T-cell (primary cell): ENCODE measurements at regions not wholly inside any gene's neighbourhood (a gene's known extent, or its start where the extent isn't known, plus 50 kb on each side); places are given as distances from the start of the nearest gene placed in this dataset.
"Not testable (repeated sequence)": the region's sequence is repeated elsewhere in the genome, so short reads cannot be mapped to it uniquely, and the experiment has no call there.

Experiments used
- ATAC-seq, 4 experiments: fragments of 200-7000 bp in 3 of 4; fragments of 150-1000 bp in 1 of 4; cut with Tn5 transposase; replicated peaks in 1 of 4; 1 replicate in 3 of 4; 2 replicates in 1 of 4; pipeline ENCODE4 v1.10.0; 2021; ENCODE audit warnings: moderate library complexity in 3 of 4, mild to moderate bottlenecking in 2 of 4, moderate number of reproducible peaks in 1 of 4
- CTCF ChIA-PET, 2 donors: fragments of 300-600 bp; sonication (Branson Sonifier 250); formaldehyde crosslinking; loops; one replicate each; lab custom pipeline; 2022; ENCODE audit warnings: antibody characterized with exemption in 2 of 2; lab: Charles Lee
- POLR2A ChIA-PET, 2 donors: fragments of 300-600 bp; sonication (Branson Sonifier 250); formaldehyde crosslinking; loops; one replicate each; lab custom pipeline; 2022; ENCODE audit warnings: antibody characterized with exemption in 2 of 2; lab: Charles Lee
- DNase-seq, 35 experiments: peaks; one replicate each; pipeline versions ENCODE4 v3.0.0 to v3.0.0-alpha.2; 2013 to 2023
- H3K27ac ChIP-seq: one replicate; pipeline ENCODE4 v1.5.1; 2013; ENCODE audit warnings: low read length
- H3K27me3 ChIP-seq, 2 experiments: replicated peaks in 1 of 2; 1 replicate in 1 of 2; 2 replicates in 1 of 2; pipeline versions ENCODE4 v1.6.1 to v1.7.0; 2013; ENCODE audit warnings: low read length in 1 of 2, mixed read lengths in 1 of 2; ENCODE audit not compliant: control insufficient read depth in 2 of 2, insufficient read depth in 2 of 2; ENCODE audit errors: extremely low read depth in 1 of 2
- H3K36me3 ChIP-seq, 2 donors: 1 replicate in 1 of 2; 2 replicates in 1 of 2; pipeline versions ENCODE4 v1.6.1 to v1.7.0; 2013; ENCODE audit warnings: low read length in 1 of 2; ENCODE audit not compliant: control insufficient read depth in 2 of 2, insufficient read depth in 1 of 2; ENCODE audit errors: extremely low read depth in 1 of 2
- H3K4me1 ChIP-seq, 2 experiments: 1 replicate in 1 of 2; 2 replicates in 1 of 2; pipeline versions ENCODE4 v1.6.1 to v1.7.0; 2013; ENCODE audit warnings: low read length in 2 of 2, mixed read lengths in 1 of 2; ENCODE audit not compliant: insufficient read depth in 2 of 2, control insufficient read depth in 1 of 2; ENCODE audit errors: extremely low read depth in 1 of 2
- H3K4me3 ChIP-seq, 2 donors: 1 replicate in 1 of 2; 2 replicates in 1 of 2; pipeline versions ENCODE4 v1.5.1 to v1.7.0; 2013; ENCODE audit warnings: mild to moderate bottlenecking in 2 of 2, low read length in 1 of 2, moderate library complexity in 1 of 2; ENCODE audit not compliant: control insufficient read depth in 1 of 2; ENCODE audit errors: extremely low read depth in 1 of 2
- H3K9me3 ChIP-seq: 2 replicates; pipeline ENCODE4 v1.7.0; 2013
- H3K27ac Mint-ChIP-seq, 2 donors: one replicate each; pipeline ENCODE4 v1.8.0; 2020 to 2021; ENCODE audit warnings: mild to moderate bottlenecking in 2 of 2, mixed read lengths in 2 of 2
- H3K27me3 Mint-ChIP-seq, 2 donors: one replicate each; pipeline ENCODE4 v1.8.0; 2021 to 2022; ENCODE audit warnings: mixed read lengths in 2 of 2
- H3K36me3 Mint-ChIP-seq: one replicate; pipeline ENCODE4 v1.8.0; 2021; ENCODE audit warnings: mixed read lengths
- H3K4me1 Mint-ChIP-seq, 3 donors: one replicate each; pipeline ENCODE4 v1.8.0; 2020 to 2022; ENCODE audit warnings: mixed read lengths in 3 of 3, mild to moderate bottlenecking in 1 of 3
- H3K4me3 Mint-ChIP-seq, 3 donors: one replicate each; pipeline ENCODE4 v1.8.0; 2020 to 2022; ENCODE audit warnings: mild to moderate bottlenecking in 3 of 3, mixed read lengths in 3 of 3, moderate library complexity in 3 of 3
- H3K9me3 Mint-ChIP-seq, 3 donors: one replicate each; pipeline ENCODE4 v1.8.0; 2020 to 2022; ENCODE audit warnings: mixed read lengths in 3 of 3
- WGBS: methylation state at CpG from one replicate; pipeline ENCODE4 v1.1.5; 2013; ENCODE audit warnings: missing lambda C conversion rate; ENCODE audit not compliant: insufficient coverage; 5-methylcytosine and 5-hydroxymethylcytosine counted together

DNA sequence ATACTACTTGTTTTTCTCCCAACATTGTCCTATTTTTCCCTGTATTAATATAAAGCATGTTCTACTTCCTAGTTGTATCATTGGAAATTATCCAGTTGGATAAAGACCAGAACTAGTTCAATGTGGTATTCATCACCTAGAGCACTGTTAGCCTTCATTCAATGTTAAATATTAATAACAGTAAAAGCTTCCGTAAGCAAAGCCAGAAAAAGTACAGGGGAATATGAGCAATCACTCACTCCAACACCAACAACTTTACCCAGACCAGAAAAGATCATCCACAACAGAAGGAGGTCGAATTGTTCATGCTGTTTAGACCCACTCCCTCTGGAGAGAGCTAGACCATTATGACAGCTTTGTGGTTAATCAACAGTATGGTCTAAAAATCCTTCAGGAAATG lies 728.4 kb downstream of the MAT2B start:
- no peaks in the 10 kb centered on the region for H3K9me3 ChIP-seq
- CTCF ChIA-PET, result no interaction called here
- no peak overlapping the region for H3K4me3 ChIP-seq
- H3K36me3 ChIP-seq, result no peaks in the 10 kb centered on the region
- Mint-ChIP-seq H3K4me3 (no peak overlapping the region), H3K9me3 (peaks cover 3 to 5% (median 3%) of the 10 kb centered on the region in 3 donors), H3K4me1 (no peaks in the 10 kb centered on the region), H3K36me3 (no peaks in the 10 kb centered on the region), H3K27ac (no peak overlapping the region), H3K27me3 (no peaks in the 10 kb centered on the region)
- ATAC-seq, result no peak
- WGBS, result no CpG with 5 or more reads among the region's 2 CpGs
- DNase-seq, result no peak
- no peak overlapping the region for H3K27ac ChIP-seq
- H3K4me1 ChIP-seq, result no peaks in the 10 kb centered on the region
- POLR2A ChIA-PET, result no interaction called here
- no peaks in the 10 kb centered on the region for H3K27me3 ChIP-seq

DNA sequence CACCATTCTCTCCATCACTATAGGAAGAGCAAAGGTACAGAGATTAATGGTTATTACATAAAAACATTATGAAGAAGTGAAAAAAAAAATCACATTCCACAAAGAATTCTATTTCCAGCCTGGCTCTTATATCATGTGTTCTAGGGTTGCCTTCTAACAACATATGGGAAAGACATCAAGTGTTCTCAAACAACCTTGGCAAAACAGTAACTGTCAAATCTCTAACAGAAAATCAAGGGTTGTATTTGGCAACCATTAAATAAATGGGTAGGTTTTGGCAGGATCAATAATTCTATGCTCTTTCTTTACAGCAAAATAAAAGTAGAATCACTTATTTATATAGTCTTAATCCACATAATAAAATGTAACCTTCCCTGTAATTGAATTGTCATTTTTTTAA lies 728.9 kb downstream of the MAT2B start:
- DNase-seq (no peak), ATAC-seq (no peak)
- H3K4me3 Mint-ChIP-seq, result no peak overlapping the region
- H3K27ac Mint-ChIP-seq, result no peak overlapping the region
- no peaks in the 10 kb centered on the region for H3K4me1 ChIP-seq
- CTCF ChIA-PET, result no interaction called here
- POLR2A ChIA-PET, result no interaction called here
- no peak overlapping the region for H3K4me3 ChIP-seq
- no peaks in the 10 kb centered on the region for H3K27me3 Mint-ChIP-seq
- no peaks in the 10 kb centered on the region for H3K36me3 ChIP-seq
- no peak overlapping the region for H3K27ac ChIP-seq
- no peaks in the 10 kb centered on the region for H3K27me3 ChIP-seq
- H3K9me3 Mint-ChIP-seq, result peaks cover 3 to 5% (median 3%) of the 10 kb centered on the region in 3 donors
- H3K9me3 ChIP-seq, result no peaks in the 10 kb centered on the region
- no peaks in the 10 kb centered on the region for H3K4me1 Mint-ChIP-seq
- no peaks in the 10 kb centered on the region for H3K36me3 Mint-ChIP-seq

DNA sequence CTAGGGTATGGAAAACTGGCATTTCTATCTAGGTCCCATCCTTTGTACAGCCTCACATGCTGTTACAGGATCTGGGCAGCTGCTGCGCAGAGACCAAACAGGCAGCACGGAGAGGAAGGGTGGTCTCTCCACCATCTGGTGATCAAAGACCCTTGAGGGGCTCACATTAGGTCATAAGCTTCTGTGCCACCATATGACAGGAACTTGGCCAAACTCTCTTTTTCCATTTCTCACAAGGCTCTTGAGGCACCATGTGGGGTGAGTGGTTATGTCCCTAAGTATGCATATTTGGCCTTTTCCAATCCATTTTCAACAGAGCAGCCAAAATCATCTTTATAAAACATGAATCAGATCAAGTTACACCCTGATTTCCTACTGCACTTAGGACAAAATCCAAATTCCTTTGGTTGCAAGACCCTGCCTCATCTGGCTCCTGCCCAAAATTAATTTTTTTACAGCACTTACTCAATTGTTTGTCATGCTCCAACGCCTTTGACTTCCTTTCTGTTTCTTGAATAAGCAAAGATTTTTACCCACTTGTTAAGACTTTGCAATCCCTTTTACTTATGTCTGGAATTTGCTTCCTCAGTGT lies 730.0 kb downstream of the MAT2B start:
- no peak for DNase-seq
- Mint-ChIP-seq H3K4me1 (no peaks in the 10 kb centered on the region), H3K36me3 (no peaks in the 10 kb centered on the region), H3K9me3 (peaks cover 3 to 5% (median 3%) of the 10 kb centered on the region in 3 donors), H3K4me3 (no peak overlapping the region), H3K27me3 (no peaks in the 10 kb centered on the region), H3K27ac (no peak overlapping the region)
- ATAC-seq, result no peak
- 10% methylated on average over 1 of the region's 3 CpGs for whole genome bisulfite sequencing
- ChIA-PET CTCF (no interaction called here), POLR2A (no interaction called here)
- Histone ChIP-seq H3K36me3 (no peaks in the 10 kb centered on the region), H3K4me3 (no peak overlapping the region), H3K9me3 (no peaks in the 10 kb centered on the region), H3K4me1 (no peaks in the 10 kb centered on the region), H3K27ac (no peak overlapping the region), H3K27me3 (no peaks in the 10 kb centered on the region)

DNA sequence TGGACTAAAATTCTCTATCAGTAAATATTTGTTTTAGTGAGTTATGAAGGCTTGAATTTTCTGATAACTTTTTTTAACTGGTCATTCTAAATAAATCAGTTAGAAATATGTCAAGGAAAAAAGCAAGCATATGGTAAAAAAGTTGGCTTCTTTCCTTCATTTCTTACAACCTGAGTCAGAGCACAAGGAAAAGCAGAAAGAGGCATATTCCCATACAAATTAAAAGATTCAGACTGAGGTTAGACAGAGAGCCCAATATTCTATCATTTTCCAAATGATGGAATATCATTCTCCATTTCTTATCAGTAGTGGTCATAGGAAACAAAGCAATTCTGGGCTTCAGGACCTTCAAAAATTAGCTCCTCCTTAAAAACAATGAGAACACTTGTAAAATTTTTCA lies 732.1 kb downstream of the MAT2B start:
- H3K36me3 Mint-ChIP-seq, result no peaks in the 10 kb centered on the region
- no peak overlapping the region for H3K27ac Mint-ChIP-seq
- H3K4me1 Mint-ChIP-seq, result no peaks in the 10 kb centered on the region
- Histone ChIP-seq H3K27me3 (no peaks in the 10 kb centered on the region), H3K4me1 (no peaks in the 10 kb centered on the region), H3K4me3 (no peak overlapping the region), H3K27ac (no peak overlapping the region), H3K36me3 (no peaks in the 10 kb centered on the region), H3K9me3 (no peaks in the 10 kb centered on the region)
- ATAC-seq (no peak), DNase-seq (no peak)
- no peaks in the 10 kb centered on the region for H3K27me3 Mint-ChIP-seq
- POLR2A ChIA-PET, result no interaction called here
- H3K9me3 Mint-ChIP-seq, result peaks cover 0 to 4% (median 0%) of the 10 kb centered on the region in 3 donors
- H3K4me3 Mint-ChIP-seq, result no peak overlapping the region
- CTCF ChIA-PET, result no interaction called here

DNA sequence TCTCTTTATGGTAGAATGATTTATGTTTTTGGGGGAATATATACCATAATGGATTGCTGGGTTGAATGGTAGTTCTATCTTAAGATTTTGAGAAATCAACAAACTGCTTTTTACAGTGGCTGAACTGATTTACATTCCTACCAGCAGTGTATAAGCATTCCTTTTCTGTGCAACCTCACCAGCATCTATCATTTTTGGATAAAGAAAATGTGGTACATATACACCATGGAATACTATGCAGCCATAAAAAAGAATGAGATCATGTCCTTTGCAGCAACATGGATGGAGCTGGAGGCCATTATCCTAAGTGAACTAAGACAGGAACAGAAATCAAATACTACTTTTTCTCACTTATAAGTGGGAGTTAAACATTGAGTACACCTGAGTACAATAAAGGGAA lies 746.4 kb downstream of the MAT2B start:
- H3K4me1 ChIP-seq, H3K4me3 Mint-ChIP-seq, H3K36me3 ChIP-seq, DNase-seq, ATAC-seq, H3K27ac ChIP-seq, H3K27ac Mint-ChIP-seq, H3K4me3 ChIP-seq, POLR2A ChIA-PET, H3K9me3 ChIP-seq, CTCF ChIA-PET, H3K36me3 Mint-ChIP-seq, H3K27me3 Mint-ChIP-seq, H3K4me1 Mint-ChIP-seq, H3K27me3 ChIP-seq: not testable (repeated sequence)
- H3K9me3 Mint-ChIP-seq, result peaks cover 0 to 14% (median 3%) of the 10 kb centered on the region in 3 donors

DNA sequence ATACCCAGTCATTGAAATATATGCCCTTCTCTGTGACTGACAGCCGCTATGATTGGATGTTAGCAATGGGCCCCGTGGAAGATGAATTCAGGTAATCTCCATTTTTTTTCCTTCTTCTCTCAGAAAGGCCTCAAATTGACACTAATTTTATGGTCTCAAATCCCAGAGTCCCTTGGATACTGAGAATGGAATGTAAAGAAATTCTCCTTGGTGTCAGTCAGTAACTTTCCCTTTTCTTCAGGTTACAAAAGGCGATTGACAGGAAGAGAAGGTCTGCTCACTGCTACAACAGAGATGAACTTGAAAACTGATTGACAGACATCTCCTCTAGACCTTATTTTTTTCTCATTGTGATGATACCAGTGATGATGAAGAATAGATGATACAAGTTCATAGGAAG lies 748.3 kb downstream of the MAT2B start:
- no peaks in the 10 kb centered on the region for H3K36me3 Mint-ChIP-seq
- H3K27ac Mint-ChIP-seq, result no peak overlapping the region
- H3K27me3 Mint-ChIP-seq, result no peaks in the 10 kb centered on the region
- ChIA-PET POLR2A (no interaction called here), CTCF (no interaction called here)
- H3K27ac ChIP-seq, result no peak overlapping the region
- DNase-seq (no peak), ATAC-seq (no peak)
- H3K27me3 ChIP-seq, result no peaks in the 10 kb centered on the region
- no CpG with 5 or more reads among the region's 3 CpGs for WGBS
- H3K9me3 ChIP-seq, result no peaks in the 10 kb centered on the region
- H3K36me3 ChIP-seq, result no peaks in the 10 kb centered on the region
- no peak overlapping the region for H3K4me3 ChIP-seq
- no peaks in the 10 kb centered on the region for H3K4me1 ChIP-seq
- H3K4me1 Mint-ChIP-seq, result no peaks in the 10 kb centered on the region
- peaks cover 2 to 14% (median 6%) of the 10 kb centered on the region in 3 donors for H3K9me3 Mint-ChIP-seq
- H3K4me3 Mint-ChIP-seq, result no peak overlapping the region

DNA sequence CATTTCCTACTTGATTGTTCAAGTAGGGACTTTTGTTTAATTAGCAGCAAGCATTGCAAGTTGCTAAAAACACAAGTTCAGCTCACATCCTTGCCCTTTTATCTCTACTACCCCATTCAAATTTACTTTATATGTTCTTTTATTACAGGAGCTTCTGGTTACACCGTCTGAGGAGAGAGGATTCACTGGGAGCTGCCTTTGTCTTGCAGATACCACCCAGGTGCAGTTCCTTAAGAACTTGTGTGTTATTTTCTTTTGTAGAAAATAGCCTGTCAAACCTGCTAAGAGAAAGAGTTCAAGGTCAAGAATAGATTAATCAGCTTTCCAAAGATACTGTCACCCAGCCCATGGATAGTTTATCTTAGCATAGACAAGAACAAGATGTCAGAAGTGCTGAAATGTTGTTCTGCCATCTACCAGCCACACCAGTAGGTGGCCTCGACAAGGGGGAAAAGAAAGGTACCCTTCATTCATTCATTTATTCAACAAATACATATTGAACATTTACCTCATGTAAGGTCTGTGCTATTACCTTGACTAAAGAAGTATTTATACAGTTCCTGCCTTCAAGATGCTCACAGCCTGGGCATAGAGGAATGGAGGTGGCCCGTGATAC lies 750.3 kb downstream of the MAT2B start:
- WGBS, result no CpG with 5 or more reads among the region's 3 CpGs
- Histone ChIP-seq H3K36me3 (no peaks in the 10 kb centered on the region), H3K9me3 (no peaks in the 10 kb centered on the region), H3K4me3 (no peak overlapping the region), H3K27me3 (no peaks in the 10 kb centered on the region), H3K4me1 (no peaks in the 10 kb centered on the region), H3K27ac (no peak overlapping the region)
- H3K9me3 Mint-ChIP-seq, result peaks cover 2 to 14% (median 13%) of the 10 kb centered on the region in 3 donors
- no peaks in the 10 kb centered on the region for H3K4me1 Mint-ChIP-seq
- DNase-seq, result no peak
- no peak for ATAC-seq
- H3K27ac Mint-ChIP-seq, result no peak overlapping the region
- POLR2A ChIA-PET, result no interaction called here
- H3K36me3 Mint-ChIP-seq, result no peaks in the 10 kb centered on the region
- no peaks in the 10 kb centered on the region for H3K27me3 Mint-ChIP-seq
- H3K4me3 Mint-ChIP-seq, result no peak overlapping the region
- CTCF ChIA-PET, result no interaction called here
